GM23248 (cell line): ENCODE measurements at regions not wholly inside any gene's neighbourhood (a gene's known extent, or its start where the extent isn't known, plus 50 kb on each side); places are given as distances from the start of the nearest gene placed in this dataset.

Experiments
- DNase-seq: peaks from one replicate; pipeline ENCODE4 v3.0.0-alpha.2; 2015
- H2AFZ ChIP-seq: fragments of 200-600 bp; sonication (generic); 2 replicates; pipeline ENCODE4 v1.6.1; 2016; ENCODE audit warnings: antibody characterized with exemption
- H3F3A ChIP-seq: fragments of 200-600 bp; sonication (generic); 2 replicates; pipeline ENCODE4 v1.6.1; 2016; ENCODE audit warnings: mild to moderate bottlenecking, antibody characterized with exemption, mixed run types; ENCODE audit not compliant: insufficient read depth
- H3K27ac ChIP-seq: fragments of 200-600 bp; sonication (generic); 2 replicates; pipeline ENCODE4 v1.5.1; 2016; ENCODE audit warnings: mild to moderate bottlenecking
- H3K27me3 ChIP-seq: fragments of 200-600 bp; sonication (generic); replicated peaks from 2 replicates; pipeline ENCODE4 v1.6.1; 2016; ENCODE audit warnings: mild to moderate bottlenecking; ENCODE audit not compliant: insufficient read depth
- H3K36me3 ChIP-seq: fragments of 200-600 bp; sonication (generic); 2 replicates; pipeline ENCODE4 v1.6.1; 2016; ENCODE audit warnings: low read depth, mild to moderate bottlenecking
- H3K4me1 ChIP-seq: fragments of 200-600 bp; sonication (generic); 2 replicates; pipeline ENCODE4 v1.6.1; 2016; ENCODE audit warnings: mild to moderate bottlenecking; ENCODE audit not compliant: insufficient read depth
- H3K4me2 ChIP-seq: fragments of 200-600 bp; sonication (generic); one replicate; pipeline ENCODE4 v1.6.1; 2016; ENCODE audit warnings: mild to moderate bottlenecking; ENCODE audit not compliant: unreplicated experiment
- H3K4me3 ChIP-seq: fragments of 200-600 bp; sonication (generic); 2 replicates; pipeline ENCODE4 v1.5.1; 2016; ENCODE audit warnings: mild to moderate bottlenecking
- H3K79me2 ChIP-seq: fragments of 200-600 bp; sonication (generic); 2 replicates; pipeline ENCODE4 v1.6.1; 2016; ENCODE audit warnings: mild to moderate bottlenecking; ENCODE audit not compliant: insufficient read depth
- H3K9ac ChIP-seq: fragments of 200-600 bp; sonication (generic); 2 replicates; pipeline ENCODE4 v1.6.1; 2016; ENCODE audit warnings: mild to moderate bottlenecking
- H3K9me2 ChIP-seq: fragments of 200-600 bp; sonication (generic); 2 replicates; pipeline ENCODE4 v1.6.1; 2016; ENCODE audit warnings: mixed run types, mild to moderate bottlenecking, moderate library complexity; ENCODE audit not compliant: insufficient read depth
- H3K9me3 ChIP-seq: fragments of 200-600 bp; sonication (generic); one replicate; pipeline ENCODE4 v1.6.1; 2017; ENCODE audit warnings: low read depth
- H4K20me1 ChIP-seq: fragments of 200-600 bp; sonication (generic); 2 replicates; pipeline ENCODE4 v1.6.0; 2016; ENCODE audit not compliant: insufficient read depth
- EZH2 ChIP-seq: fragments of 200-600 bp; sonication (generic); IDR thresholded peaks from 2 replicates; pipeline ENCODE4 v1.6.1; 2018; ENCODE audit warnings: antibody characterized with exemption, mild to moderate bottlenecking; ENCODE audit not compliant: insufficient read depth, poor library complexity, severe bottlenecking
- EZH2phosphoT487 ChIP-seq: fragments of 200-600 bp; sonication (generic); IDR thresholded peaks from 2 replicates; pipeline ENCODE4 v1.6.1; 2018; ENCODE audit warnings: antibody characterized with exemption, moderate library complexity, mild to moderate bottlenecking, low read depth; ENCODE audit not compliant: insufficient read depth
- WGBS, 2 experiments: methylation state at CpG; one replicate each; pipeline ENCODE4 v1.1.6; 2015 to 2017; ENCODE audit warnings: low lambda C conversion rate in 2 of 2, low coverage in 1 of 2; ENCODE audit errors: missing lambda C conversion rate in 2 of 2; 5-methylcytosine and 5-hydroxymethylcytosine counted together
- in situ Hi-C: fragments of 300-500 bp; cut with MboI; formaldehyde crosslinking; loops from 2 replicates; pipeline ENCODE4 v1.15.0; 2020

- H3K27ac ChIP-seq, result no peak overlapping the region
- H3K9me2 ChIP-seq, result no peaks in the 10 kb centered on the region
- no peaks in the 10 kb centered on the region for H4K20me1 ChIP-seq
- no peaks in the 10 kb centered on the region for H3K9me3 ChIP-seq
- no peak overlapping the region for H3K4me2 ChIP-seq
- no peak for DNase-seq
- H3K27me3 ChIP-seq, result no peaks in the 10 kb centered on the region
- no peak overlapping the region for H3K4me3 ChIP-seq
- in situ Hi-C loops, result no loop called here
- no peak overlapping the region for H2AFZ ChIP-seq
- no peaks in the 10 kb centered on the region for H3K36me3 ChIP-seq
- H3F3A ChIP-seq, result no peaks in the 10 kb centered on the region
- no peaks in the 10 kb centered on the region for H3K79me2 ChIP-seq
- WGBS, 2 experiments, result 31 to 45% methylated on average over 4 of the region's 4 CpGs
- no peak for TF ChIP-seq EZH2
- no peak for TF ChIP-seq EZH2phosphoT487
- no peaks in the 10 kb centered on the region for H3K4me1 ChIP-seq
- H3K9ac ChIP-seq, result no peak overlapping the region
These were observed 485.4 kb downstream of the SOX6 start for GRCh38 chr11:15870911-15871310.

GRCh38 chr11:15871904-15872626, 484.3 kb downstream of the SOX6 start:
- no peak overlapping the region for H3K9ac ChIP-seq
- H3K4me1 ChIP-seq, result no peaks in the 10 kb centered on the region
- H3F3A ChIP-seq, result no peaks in the 10 kb centered on the region
- H3K9me3 ChIP-seq, result no peaks in the 10 kb centered on the region
- no peaks in the 10 kb centered on the region for H3K36me3 ChIP-seq
- H3K4me2 ChIP-seq, result no peak overlapping the region
- WGBS, 2 experiments, result 17 to 24% methylated on average over 3 of the region's 3 CpGs
- no peaks in the 10 kb centered on the region for H4K20me1 ChIP-seq
- no peak overlapping the region for H2AFZ ChIP-seq
- no peak for TF ChIP-seq EZH2
- TF ChIP-seq EZH2phosphoT487, result no peak
- no peaks in the 10 kb centered on the region for H3K79me2 ChIP-seq
- H3K4me3 ChIP-seq, result no peak overlapping the region
- H3K27ac ChIP-seq, result no peak overlapping the region
- in situ Hi-C loops, result no loop called here
- H3K27me3 ChIP-seq, result no peaks in the 10 kb centered on the region
- no peak for DNase-seq
- no peaks in the 10 kb centered on the region for H3K9me2 ChIP-seq

GRCh38 chr11:15873501-15873900, 482.8 kb downstream of the SOX6 start:
- DNase-seq, result no peak
- H3K36me3 ChIP-seq, result no peaks in the 10 kb centered on the region
- no peaks in the 10 kb centered on the region for H3K9me3 ChIP-seq
- TF ChIP-seq EZH2, result no peak
- no peak for TF ChIP-seq EZH2phosphoT487
- no peak overlapping the region for H3K9ac ChIP-seq
- no peaks in the 10 kb centered on the region for H3K9me2 ChIP-seq
- H3K79me2 ChIP-seq, result no peaks in the 10 kb centered on the region
- H3F3A ChIP-seq, result no peaks in the 10 kb centered on the region
- H3K27ac ChIP-seq, result no peak overlapping the region
- H2AFZ ChIP-seq, result no peak overlapping the region
- in situ Hi-C loops, result no loop called here
- WGBS, 2 experiments, result 6 to 8% methylated on average over 1 of the region's 1 CpG
- H3K4me2 ChIP-seq, result no peak overlapping the region
- no peaks in the 10 kb centered on the region for H3K4me1 ChIP-seq
- H3K27me3 ChIP-seq, result no peaks in the 10 kb centered on the region
- H3K4me3 ChIP-seq, result no peak overlapping the region
- H4K20me1 ChIP-seq, result no peaks in the 10 kb centered on the region

GRCh38 chr11:15874704-15875103, 481.6 kb downstream of the SOX6 start:
- no peaks in the 10 kb centered on the region for H3K9me2 ChIP-seq
- H3F3A ChIP-seq, result no peaks in the 10 kb centered on the region
- no peak overlapping the region for H2AFZ ChIP-seq
- WGBS, 2 experiments, result 43 to 44% methylated on average over 2 of the region's 2 CpGs
- H3K27ac ChIP-seq, result no peak overlapping the region
- H3K79me2 ChIP-seq, result no peaks in the 10 kb centered on the region
- H3K27me3 ChIP-seq, result no peaks in the 10 kb centered on the region
- H3K4me2 ChIP-seq, result no peak overlapping the region
- H3K9me3 ChIP-seq, result no peaks in the 10 kb centered on the region
- in situ Hi-C loops, result no loop called here
- no peak for DNase-seq
- no peaks in the 10 kb centered on the region for H3K36me3 ChIP-seq
- no peaks in the 10 kb centered on the region for H4K20me1 ChIP-seq
- no peak overlapping the region for H3K4me3 ChIP-seq
- TF ChIP-seq EZH2phosphoT487, result no peak
- no peak for TF ChIP-seq EZH2
- H3K9ac ChIP-seq, result no peak overlapping the region
- no peaks in the 10 kb centered on the region for H3K4me1 ChIP-seq
